Neutrophil (primary cell): ENCODE measurements at regions not wholly inside any gene's neighbourhood (a gene's known extent, or its start where the extent isn't known, plus 50 kb on each side); places are given as distances from the start of the nearest gene placed in this dataset.

Experiments
- H3K27ac ChIP-seq: fragments of 200-600 bp; sonication (generic); 2 replicates; pipeline ENCODE4 v1.5.1; 2016; ENCODE audit warnings: mild to moderate bottlenecking, moderate library complexity
- H3K27me3 ChIP-seq: fragments of 200-600 bp; sonication (generic); 2 replicates; pipeline ENCODE4 v1.6.0; 2016; ENCODE audit warnings: mild to moderate bottlenecking
- H3K36me3 ChIP-seq: fragments of 200-600 bp; sonication (generic); 2 replicates; pipeline ENCODE4 v1.5.1; 2017
- H3K4me1 ChIP-seq, 2 experiments: fragments of 200-600 bp in 1 of 2; sonication (generic) in 1 of 2; 1 replicate in 1 of 2; 2 replicates in 1 of 2; pipeline versions ENCODE4 v1.5.1 to v1.6.1; 2013 to 2016; ENCODE audit warnings: low read depth in 1 of 2, low read length in 1 of 2, mild to moderate bottlenecking in 1 of 2, moderate library complexity in 1 of 2; ENCODE audit not compliant: control insufficient read depth in 1 of 2, insufficient read depth in 1 of 2
- H3K4me3 ChIP-seq, 2 experiments: fragments of 200-600 bp in 1 of 2; sonication (generic) in 1 of 2; 1 replicate in 1 of 2; 2 replicates in 1 of 2; pipeline ENCODE4 v1.5.1; 2013 to 2016; ENCODE audit warnings: low read depth in 1 of 2, low read length in 1 of 2, mild to moderate bottlenecking in 1 of 2, moderate library complexity in 1 of 2
- H3K9me3 ChIP-seq: fragments of 200-600 bp; sonication (generic); 2 replicates; pipeline ENCODE4 v1.5.1; 2016
- TF ChIP-seq, protein P1 (sequence below): fragments of 200-600 bp; sonication (generic); IDR thresholded peaks from 2 replicates; pipeline ENCODE4 v1.5.1; 2016; ENCODE audit warnings: antibody characterized with exemption

DNA sequence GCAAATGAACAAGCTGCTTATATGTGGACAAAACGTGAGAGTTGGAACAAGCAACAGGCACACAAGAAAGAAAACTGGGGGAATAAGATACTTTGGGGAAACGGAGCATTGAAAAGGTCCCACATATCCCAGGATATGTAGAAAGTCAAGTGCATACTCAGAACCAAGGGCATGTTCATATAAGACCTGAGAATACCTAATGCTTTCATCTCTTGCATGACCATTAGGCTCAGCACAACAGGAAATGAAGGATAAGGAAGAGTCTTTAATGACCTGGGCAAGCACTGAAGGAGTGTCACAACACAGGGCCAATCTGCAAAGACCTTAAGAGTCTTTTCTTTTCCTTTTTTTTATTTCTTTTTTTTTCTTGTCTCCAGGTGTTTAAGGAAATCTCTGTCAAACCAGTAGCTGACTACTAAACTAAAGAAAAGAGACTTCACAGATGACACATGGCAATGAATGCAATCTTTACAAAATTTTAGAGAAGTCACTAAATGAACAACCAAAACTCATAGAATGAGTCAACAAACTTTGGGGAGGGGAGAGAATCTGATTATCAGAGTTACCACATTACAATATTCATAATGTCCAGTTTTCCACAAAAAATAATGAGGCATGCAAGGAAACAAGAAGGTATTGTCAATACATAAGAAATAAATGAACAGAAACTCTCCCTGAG, 67.9 kb upstream of the STK26 start:
- Histone ChIP-seq H3K4me3 (no peak overlapping the region), H3K4me1 (no peaks in the 10 kb centered on the region), H3K27ac (no peak overlapping the region), H3K36me3 (no peaks in the 10 kb centered on the region), H3K9me3 (no peaks in the 10 kb centered on the region), H3K27me3 (no peaks in the 10 kb centered on the region)
- TF ChIP-seq, protein P1, sequence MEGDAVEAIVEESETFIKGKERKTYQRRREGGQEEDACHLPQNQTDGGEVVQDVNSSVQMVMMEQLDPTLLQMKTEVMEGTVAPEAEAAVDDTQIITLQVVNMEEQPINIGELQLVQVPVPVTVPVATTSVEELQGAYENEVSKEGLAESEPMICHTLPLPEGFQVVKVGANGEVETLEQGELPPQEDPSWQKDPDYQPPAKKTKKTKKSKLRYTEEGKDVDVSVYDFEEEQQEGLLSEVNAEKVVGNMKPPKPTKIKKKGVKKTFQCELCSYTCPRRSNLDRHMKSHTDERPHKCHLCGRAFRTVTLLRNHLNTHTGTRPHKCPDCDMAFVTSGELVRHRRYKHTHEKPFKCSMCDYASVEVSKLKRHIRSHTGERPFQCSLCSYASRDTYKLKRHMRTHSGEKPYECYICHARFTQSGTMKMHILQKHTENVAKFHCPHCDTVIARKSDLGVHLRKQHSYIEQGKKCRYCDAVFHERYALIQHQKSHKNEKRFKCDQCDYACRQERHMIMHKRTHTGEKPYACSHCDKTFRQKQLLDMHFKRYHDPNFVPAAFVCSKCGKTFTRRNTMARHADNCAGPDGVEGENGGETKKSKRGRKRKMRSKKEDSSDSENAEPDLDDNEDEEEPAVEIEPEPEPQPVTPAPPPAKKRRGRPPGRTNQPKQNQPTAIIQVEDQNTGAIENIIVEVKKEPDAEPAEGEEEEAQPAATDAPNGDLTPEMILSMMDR, result no peak

DNA sequence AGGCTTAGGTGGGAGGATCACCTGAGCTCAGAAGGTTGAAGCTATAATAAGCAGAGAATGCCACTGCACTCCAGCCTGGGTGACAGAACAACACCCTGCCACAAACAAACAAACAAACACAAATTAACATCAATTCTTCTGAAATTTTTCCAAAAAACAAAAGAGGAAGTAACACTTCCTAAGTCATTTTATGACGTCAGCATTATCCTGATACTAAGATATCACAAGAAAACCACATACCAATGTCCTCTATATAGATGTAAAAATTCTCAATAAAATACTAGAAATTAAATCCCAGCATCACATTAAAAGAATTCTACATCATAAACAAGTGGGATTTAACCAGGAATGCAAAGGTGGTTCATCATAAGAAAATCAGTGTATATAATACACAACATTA, 64.4 kb upstream of the STK26 start:
- Histone ChIP-seq H3K27ac (no peak overlapping the region), H3K9me3 (no peaks in the 10 kb centered on the region), H3K27me3 (no peaks in the 10 kb centered on the region), H3K4me1 (no peaks in the 10 kb centered on the region), H3K4me3 (no peak overlapping the region), H3K36me3 (no peaks in the 10 kb centered on the region)
- TF ChIP-seq, protein P1, result no peak

DNA sequence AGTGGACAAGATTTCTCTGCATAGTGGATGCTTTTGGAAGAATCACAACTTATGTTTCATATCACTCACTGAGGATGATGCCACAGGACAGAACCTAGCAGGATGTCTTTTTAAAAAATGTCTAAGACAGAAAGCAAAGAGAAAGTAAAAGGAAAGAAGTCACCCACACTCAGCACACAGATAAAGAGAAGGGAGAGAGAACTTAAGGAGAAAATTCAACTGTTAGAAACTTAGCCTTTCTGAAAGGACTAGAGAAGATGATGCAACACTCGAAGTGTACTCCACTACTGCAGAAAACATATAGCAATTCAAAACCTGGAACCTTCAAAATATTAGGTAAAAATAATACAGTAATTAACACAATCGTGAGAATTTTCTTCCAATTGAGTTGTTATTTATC, 52.8 kb upstream of the STK26 start:
- H3K9me3 ChIP-seq, result no peaks in the 10 kb centered on the region
- H3K36me3 ChIP-seq, result no peaks in the 10 kb centered on the region
- H3K27me3 ChIP-seq, result no peaks in the 10 kb centered on the region
- H3K4me1 ChIP-seq, result no peaks in the 10 kb centered on the region
- no peak overlapping the region for H3K27ac ChIP-seq
- H3K4me3 ChIP-seq, result no peak overlapping the region
- TF ChIP-seq, protein P1, result no peak
